GM13976 (cell line): ENCODE measurements at regions not wholly inside any gene's neighbourhood (a gene's known extent, or its start where the extent isn't known, plus 50 kb on each side); places are given as distances from the start of the nearest gene placed in this dataset.

ENCODE experiments used
- DNase-seq: peaks from one replicate; pipeline ENCODE4 v3.0.0; 2012; ENCODE audit warnings: low spot score
- in situ Hi-C: fragments of 300-500 bp; cut with MboI; formaldehyde crosslinking; loops from one replicate; pipeline ENCODE4 v1.12.0; 2022; ENCODE audit warnings: low sequenced_read_pairs, mixed read lengths, inconsistent platforms; ENCODE audit not compliant: unreplicated experiment
- TF ChIP-seq, protein P1 (sequence below): IDR thresholded peaks from 2 replicates; pipeline ENCODE4 v1.5.1; 2012; ENCODE audit warnings: borderline replicate concordance, mild to moderate bottlenecking; ENCODE audit not compliant: insufficient read depth; ENCODE audit errors: extremely low read depth, missing control alignments, control extremely low read depth

DNA sequence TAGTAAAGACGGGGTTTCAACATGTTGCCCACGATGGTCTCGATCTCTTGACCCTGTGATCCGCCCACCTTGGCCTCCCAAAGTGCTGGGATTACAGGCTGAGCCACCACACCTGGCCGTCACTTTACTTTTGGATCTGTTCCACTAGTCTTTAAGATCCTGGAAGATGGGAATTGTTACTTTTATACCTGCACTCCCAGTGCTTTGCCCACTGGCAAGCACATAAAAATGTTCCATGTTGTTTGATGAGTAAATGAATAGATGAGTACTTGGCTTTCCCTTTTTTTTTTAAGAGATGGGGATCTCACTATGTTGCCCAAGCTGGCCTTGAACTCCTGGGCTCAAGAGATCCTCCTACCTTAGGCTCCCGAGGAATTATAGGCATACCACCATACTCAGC is 84.8 kb upstream of the SASH1 start:
- TF ChIP-seq, protein P1, sequence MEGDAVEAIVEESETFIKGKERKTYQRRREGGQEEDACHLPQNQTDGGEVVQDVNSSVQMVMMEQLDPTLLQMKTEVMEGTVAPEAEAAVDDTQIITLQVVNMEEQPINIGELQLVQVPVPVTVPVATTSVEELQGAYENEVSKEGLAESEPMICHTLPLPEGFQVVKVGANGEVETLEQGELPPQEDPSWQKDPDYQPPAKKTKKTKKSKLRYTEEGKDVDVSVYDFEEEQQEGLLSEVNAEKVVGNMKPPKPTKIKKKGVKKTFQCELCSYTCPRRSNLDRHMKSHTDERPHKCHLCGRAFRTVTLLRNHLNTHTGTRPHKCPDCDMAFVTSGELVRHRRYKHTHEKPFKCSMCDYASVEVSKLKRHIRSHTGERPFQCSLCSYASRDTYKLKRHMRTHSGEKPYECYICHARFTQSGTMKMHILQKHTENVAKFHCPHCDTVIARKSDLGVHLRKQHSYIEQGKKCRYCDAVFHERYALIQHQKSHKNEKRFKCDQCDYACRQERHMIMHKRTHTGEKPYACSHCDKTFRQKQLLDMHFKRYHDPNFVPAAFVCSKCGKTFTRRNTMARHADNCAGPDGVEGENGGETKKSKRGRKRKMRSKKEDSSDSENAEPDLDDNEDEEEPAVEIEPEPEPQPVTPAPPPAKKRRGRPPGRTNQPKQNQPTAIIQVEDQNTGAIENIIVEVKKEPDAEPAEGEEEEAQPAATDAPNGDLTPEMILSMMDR: no peak
- in situ Hi-C loops: no loop called here
- DNase-seq: no peak

DNA sequence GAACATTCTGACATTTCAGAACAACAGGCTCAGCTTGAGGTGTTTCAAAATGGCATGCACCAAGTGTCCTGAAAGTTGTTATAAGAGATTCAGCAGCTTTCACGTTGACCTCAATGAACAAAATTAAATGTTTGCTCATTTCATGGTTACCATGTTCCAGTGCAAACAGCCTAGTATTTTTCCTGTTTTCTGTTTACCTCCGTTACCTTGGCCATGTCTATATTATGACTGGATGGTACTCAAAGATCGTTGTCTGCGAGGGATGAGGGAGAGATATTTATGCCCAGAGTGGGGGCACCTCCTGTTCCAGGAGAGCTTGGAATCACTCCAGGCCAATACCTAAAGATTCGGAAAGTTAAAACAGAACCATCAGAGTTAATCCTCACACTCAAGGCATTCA is 83.8 kb upstream of the SASH1 start:
- in situ Hi-C loops: no loop called here
- DNase-seq: no peak
- TF ChIP-seq, protein P1: no peak

DNA sequence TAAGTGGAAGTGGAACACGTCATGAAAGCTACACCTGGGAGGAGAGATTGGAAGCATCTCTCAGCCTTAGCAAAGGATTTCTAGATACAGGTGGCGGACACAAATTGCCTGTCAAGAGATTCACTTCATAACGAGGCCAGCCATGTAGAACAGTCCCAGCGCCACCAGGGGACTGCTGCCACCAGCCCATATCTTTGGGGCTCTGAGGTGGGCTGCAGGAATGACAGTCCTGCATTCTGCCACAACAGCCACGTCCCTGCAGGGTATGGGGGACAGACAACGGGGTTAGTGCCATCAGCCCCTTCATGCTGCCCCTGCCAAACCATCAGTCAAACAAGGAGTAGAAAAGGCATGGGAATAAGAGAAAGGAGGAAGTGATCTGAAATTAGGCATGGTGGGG is 81.2 kb upstream of the SASH1 start:
- in situ Hi-C loops: no loop called here
- TF ChIP-seq, protein P1: no peak
- DNase-seq: no peak

DNA sequence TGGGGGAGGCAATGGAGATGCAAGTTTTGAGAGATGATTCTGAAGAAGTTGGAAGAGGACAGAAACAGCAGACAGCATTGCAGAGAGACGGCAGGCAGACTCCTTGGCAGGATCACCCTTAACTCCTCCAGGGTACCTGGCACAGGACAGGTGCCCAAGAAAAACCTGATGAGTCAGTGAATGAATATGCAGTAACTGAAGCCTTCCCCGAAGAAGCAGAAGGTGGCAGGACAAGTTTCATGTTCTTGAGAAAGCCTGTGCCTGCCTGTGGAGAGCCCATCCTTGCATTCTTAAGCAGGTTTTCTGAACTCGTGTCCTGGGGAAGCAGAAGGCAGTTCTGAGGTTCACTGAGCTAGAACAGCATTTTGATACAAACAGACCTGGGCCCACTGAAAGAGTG is 79.6 kb upstream of the SASH1 start:
- TF ChIP-seq, protein P1: no peak
- in situ Hi-C loops: no loop called here
- DNase-seq: no peak

DNA sequence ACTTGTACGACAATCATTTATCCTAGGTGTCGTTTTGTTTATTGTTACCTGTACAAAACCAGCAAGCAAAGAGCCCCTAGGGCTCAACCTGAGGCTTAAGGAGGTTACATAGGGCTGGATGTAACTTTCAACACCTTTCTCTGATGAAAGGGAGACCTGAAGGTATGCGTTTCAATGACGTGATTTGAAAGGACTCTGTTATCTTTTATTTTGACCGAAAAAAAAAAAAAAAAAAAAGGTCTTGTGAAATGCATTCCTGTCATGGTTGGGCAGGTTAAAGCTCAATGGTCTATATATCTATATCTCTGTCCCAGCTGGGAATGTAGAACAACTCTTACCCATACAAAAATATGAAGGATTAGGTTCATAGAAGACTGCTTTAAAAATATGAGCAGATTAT is 78.7 kb upstream of the SASH1 start:
- TF ChIP-seq, protein P1: no peak

DNA sequence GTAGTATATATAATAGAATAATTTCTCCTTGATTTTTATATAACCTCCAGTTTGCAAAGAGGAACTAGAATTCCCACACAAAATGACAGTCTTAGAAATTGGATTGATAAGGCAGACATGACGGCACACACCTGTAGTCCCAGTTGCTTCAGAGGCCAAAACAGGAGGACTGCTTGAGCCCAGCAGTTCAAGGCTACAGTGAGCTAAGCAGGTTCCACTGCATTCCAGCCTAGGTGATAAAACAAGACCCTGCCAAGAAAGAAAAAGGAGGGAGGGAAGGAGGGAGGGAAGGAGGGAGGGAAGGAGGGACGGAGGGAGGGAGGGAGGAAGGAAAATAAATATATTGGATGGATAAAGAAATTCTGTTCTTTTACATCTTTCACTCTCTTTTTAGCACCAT is 77.6 kb upstream of the SASH1 start:
- in situ Hi-C loops: no loop called here
- TF ChIP-seq, protein P1: no peak
- DNase-seq: no peak

More for the DNA sequence above, 78.7 kb upstream of the SASH1 start:
- no peak for DNase-seq
- in situ Hi-C loops: no loop called here

DNA sequence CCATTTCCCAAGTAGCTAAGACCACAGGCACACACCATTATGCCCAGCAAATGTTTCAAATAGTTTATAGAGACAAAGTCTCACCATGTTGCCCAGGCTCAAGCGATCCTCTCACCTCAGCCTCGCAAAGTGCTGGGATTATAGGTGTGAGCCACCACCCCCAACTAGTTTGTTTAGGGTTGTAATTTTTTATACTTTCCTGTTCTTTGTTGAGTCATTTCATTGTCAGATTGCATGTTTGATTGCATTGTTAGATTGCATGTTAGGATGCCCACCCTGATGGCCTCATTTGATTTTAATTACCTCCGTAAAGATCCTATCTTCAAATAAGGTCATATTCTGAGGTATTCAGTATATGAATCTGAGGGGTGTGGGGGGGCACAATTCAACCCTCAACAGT is 73.3 kb upstream of the SASH1 start:
- in situ Hi-C loops: no loop called here
- DNase-seq: no peak
- TF ChIP-seq, protein P1: no peak
